ENCODE measurements at regions not wholly inside any gene's neighbourhood (a gene's known extent, or its start where the extent isn't known, plus 50 kb on each side); places are given as distances from the start of the nearest gene placed in this dataset.

DNA sequence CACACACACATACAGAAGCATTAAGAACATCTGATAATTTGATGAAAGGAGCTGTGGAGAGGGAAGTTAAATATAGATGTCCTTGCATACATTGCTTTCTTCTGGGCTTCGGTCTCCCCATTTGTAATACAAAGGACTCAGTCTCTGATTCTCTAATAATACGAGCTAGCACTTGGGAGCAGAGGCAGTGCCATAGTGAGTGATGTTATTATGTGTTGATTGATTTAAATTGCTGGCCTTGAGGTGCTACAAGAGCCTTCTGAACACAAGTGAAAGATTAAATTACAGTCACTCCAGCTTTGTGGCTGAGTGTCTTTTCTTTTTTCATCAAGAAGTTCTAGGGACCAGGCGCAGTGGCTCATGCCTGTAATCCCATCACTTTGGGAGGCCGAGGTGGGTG lies 61.5 kb upstream of the HMGXB4 start:
- H3K36me3 ChIP-seq (ENCODE audit: control insufficient read depth in 2 of 2, insufficient read depth in 1 of 2, low read length in 2 of 2): peaks cover 0 to 9% of the 10 kb centered on the region in 2 experiments; a peak in 1 of 3 replicates

GRCh38 chr22:35197071-35197470 lies 60.2 kb upstream of the HMGXB4 start:
- Histone ChIP-seq H3K36me3 (ENCODE audit: control insufficient read depth in 2 of 2, insufficient read depth in 1 of 2, low read length in 2 of 2) (peaks cover 0 to 7% of the 10 kb centered on the region in 2 experiments; a peak in 1 of 3 replicates), H3K9me3 (ENCODE audit: control insufficient read depth, insufficient read depth, low read depth, low read length) (no peaks in the 10 kb centered on the region), H3K4me1 (ENCODE audit: control insufficient read depth, insufficient read depth, low read length) (no peaks in the 10 kb centered on the region), H3K4me3 (ENCODE audit: low read depth, low read length) (no peak overlapping the region), H3K27ac (ENCODE audit: extremely low read depth, low read depth, low read length) (no peak overlapping the region)
- ChIA-PET CTCF (interaction anchor here (0.6 to 1.2 kb wide), 4 partner anchors 10 to 173 kb away, joined by 3 to 4 read pairs (median 3); no protein-coding TSS in a partner anchor), POLR2A (no interaction called here)
- TF ChIP-seq ZNF157 (tag by site-specific recombination; IDR thresholded peaks at IDR 0.05) (no peak), ZNF645 (tag by site-specific recombination; IDR thresholded peaks at IDR 0.05) (no peak), ZNF76 (tag by site-specific recombination; IDR thresholded peaks at IDR 0.05; ENCODE audit: borderline replicate concordance, low read depth) (no peak)
- TF ChIP-seq, protein P1, sequence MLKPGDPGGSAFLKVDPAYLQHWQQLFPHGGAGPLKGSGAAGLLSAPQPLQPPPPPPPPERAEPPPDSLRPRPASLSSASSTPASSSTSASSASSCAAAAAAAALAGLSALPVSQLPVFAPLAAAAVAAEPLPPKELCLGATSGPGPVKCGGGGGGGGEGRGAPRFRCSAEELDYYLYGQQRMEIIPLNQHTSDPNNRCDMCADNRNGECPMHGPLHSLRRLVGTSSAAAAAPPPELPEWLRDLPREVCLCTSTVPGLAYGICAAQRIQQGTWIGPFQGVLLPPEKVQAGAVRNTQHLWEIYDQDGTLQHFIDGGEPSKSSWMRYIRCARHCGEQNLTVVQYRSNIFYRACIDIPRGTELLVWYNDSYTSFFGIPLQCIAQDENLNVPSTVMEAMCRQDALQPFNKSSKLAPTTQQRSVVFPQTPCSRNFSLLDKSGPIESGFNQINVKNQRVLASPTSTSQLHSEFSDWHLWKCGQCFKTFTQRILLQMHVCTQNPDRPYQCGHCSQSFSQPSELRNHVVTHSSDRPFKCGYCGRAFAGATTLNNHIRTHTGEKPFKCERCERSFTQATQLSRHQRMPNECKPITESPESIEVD (tag by site-specific recombination; IDR thresholded peaks at IDR 0.05): no peak

More for the DNA sequence above, 61.5 kb upstream of the HMGXB4 start:
- POLR2A ChIA-PET: interaction anchor here (0.7 kb wide), 1 partner anchor 10 kb away, joined by 3 read pairs; no protein-coding TSS in a partner anchor
- CTCF ChIA-PET: interaction anchor here (0.8 kb wide), 2 partner anchors 10 to 36 kb away, joined by 3 to 4 read pairs; no protein-coding TSS in a partner anchor
- Histone ChIP-seq H3K27ac (ENCODE audit: extremely low read depth, low read depth, low read length) (no peak overlapping the region), H3K4me1 (ENCODE audit: control insufficient read depth, insufficient read depth, low read length) (no peaks in the 10 kb centered on the region), H3K4me3 (ENCODE audit: low read depth, low read length) (no peak overlapping the region), H3K9me3 (ENCODE audit: control insufficient read depth, insufficient read depth, low read depth, low read length) (no peaks in the 10 kb centered on the region)
- TF ChIP-seq ZNF274 (IDR thresholded peaks at IDR 0.05; ENCODE audit: low read length) (no peak), ZNF274 (tag by site-specific recombination; IDR thresholded peaks at IDR 0.05; ENCODE audit: borderline replicate concordance) (no peak), ZNF398 (tag by site-specific recombination; IDR thresholded peaks at IDR 0.05) (no peak), ZNF280C (tag by site-specific recombination; IDR thresholded peaks at IDR 0.05) (no peak), ZNF544 (tag by site-specific recombination; IDR thresholded peaks at IDR 0.05) (no peak), ZNF791 (tag by site-specific recombination; IDR thresholded peaks at IDR 0.05) (no peak), ZBTB8A (tag by site-specific recombination; IDR thresholded peaks at IDR 0.05) (no peak), ZFP41 (tag by site-specific recombination; IDR thresholded peaks at IDR 0.05; ENCODE audit: borderline replicate concordance) (no peak), ZBTB17 (tag by site-specific recombination; IDR thresholded peaks at IDR 0.05) (no peak)

- Histone ChIP-seq H3K4me3 (ENCODE audit: low read depth, low read length) (no peak overlapping the region), H3K9me3 (ENCODE audit: control insufficient read depth, insufficient read depth, low read depth, low read length) (no peaks in the 10 kb centered on the region), H3K4me1 (ENCODE audit: control insufficient read depth, insufficient read depth, low read length) (no peaks in the 10 kb centered on the region), H3K27ac (ENCODE audit: extremely low read depth, low read depth, low read length) (no peak overlapping the region), H3K36me3 (ENCODE audit: control insufficient read depth in 2 of 2, insufficient read depth in 1 of 2, low read length in 2 of 2) (no peaks in the 10 kb centered on the region)
- ChIA-PET POLR2A (interaction anchor here (0.6 to 0.7 kb wide), 2 partner anchors 22 to 487 kb away, joined by 3 to 4 read pairs; no protein-coding TSS in a partner anchor), CTCF (interaction anchor here (1.1 to 1.2 kb wide), 2 partner anchors 20 to 33 kb away, joined by 3 to 6 read pairs; no protein-coding TSS in a partner anchor)
- no peak for TF ChIP-seq ZNF366 (tag by site-specific recombination; conservative IDR thresholded peaks at IDR 0.05)
- TF ChIP-seq WT1 (tag by site-specific recombination; IDR thresholded peaks at IDR 0.05): no peak
- TF ChIP-seq ZNF248 (tag by site-specific recombination; IDR thresholded peaks at IDR 0.05): no peak
- no peak for TF ChIP-seq ZNF600 (tag by site-specific recombination; IDR thresholded peaks at IDR 0.05)
- no peak for TF ChIP-seq GLIS1 (tag by site-specific recombination; IDR thresholded peaks at IDR 0.05)
- TF ChIP-seq ZNF501 (tag by site-specific recombination; IDR thresholded peaks at IDR 0.05): no peak
- no peak for TF ChIP-seq BCL11B (tag by site-specific recombination; IDR thresholded peaks at IDR 0.05; ENCODE audit: low read depth)
- TF ChIP-seq ZNF426 (tag by site-specific recombination; IDR thresholded peaks at IDR 0.05): no peak
- no peak for TF ChIP-seq ZNF2 (tag by site-specific recombination; IDR thresholded peaks at IDR 0.05)
- no peak for TF ChIP-seq SP3 (tag by site-specific recombination; IDR thresholded peaks at IDR 0.05)
- TF ChIP-seq ZSCAN5A (tag by site-specific recombination; IDR thresholded peaks at IDR 0.05): no peak
- no peak for TF ChIP-seq ZFP41 (tag by site-specific recombination; IDR thresholded peaks at IDR 0.05; ENCODE audit: borderline replicate concordance)
Measured at GRCh38 chr22:35197886-35198285, 59.4 kb upstream of the HMGXB4 start.

All from HEK293 (cell line).